ENCODE measurements at regions not wholly inside any gene's neighbourhood (a gene's known extent, or its start where the extent isn't known, plus 50 kb on each side); places are given as distances from the start of the nearest gene placed in this dataset.
"Not testable (repeated sequence)": the region's sequence is repeated elsewhere in the genome, so short reads cannot be mapped to it uniquely, and the experiment has no call there.

DNA sequence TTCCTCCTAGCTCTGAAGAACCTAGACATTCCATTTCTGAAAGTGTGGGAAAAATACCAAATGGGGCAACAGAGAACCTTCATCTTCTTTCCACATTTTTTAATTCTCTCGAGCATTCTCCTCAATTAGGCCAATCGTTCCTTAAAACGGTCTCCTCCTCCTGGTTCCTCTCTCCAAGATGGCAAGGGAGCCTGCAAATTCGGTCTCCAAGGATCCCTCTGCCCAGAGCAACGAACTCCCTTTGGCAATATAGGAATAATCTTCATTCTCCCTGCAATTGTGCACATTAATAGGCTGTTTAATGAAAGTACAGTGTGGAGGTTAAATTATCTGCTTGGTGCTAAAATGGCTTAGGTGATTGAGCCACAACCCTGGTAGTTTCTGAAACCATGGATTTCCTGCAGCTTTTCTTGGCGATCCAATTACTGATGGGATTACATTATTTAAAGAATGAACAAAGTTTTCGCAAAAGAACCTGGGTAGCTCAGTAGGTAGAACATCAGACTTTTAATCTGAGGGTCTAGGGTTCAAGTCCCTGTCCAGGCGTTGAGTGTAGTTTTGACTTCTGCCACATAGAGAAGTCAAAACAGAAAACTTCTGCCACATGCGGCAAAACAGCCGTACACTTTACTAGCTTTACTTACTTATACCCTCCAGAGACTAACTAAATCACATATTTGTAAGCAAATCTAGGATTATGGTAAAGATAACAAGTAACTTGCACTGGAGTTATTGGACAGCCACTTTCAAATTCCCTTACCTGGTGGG lies 102.9 kb upstream of the ZNF184 start:
- DNase-seq: no peak

DNA sequence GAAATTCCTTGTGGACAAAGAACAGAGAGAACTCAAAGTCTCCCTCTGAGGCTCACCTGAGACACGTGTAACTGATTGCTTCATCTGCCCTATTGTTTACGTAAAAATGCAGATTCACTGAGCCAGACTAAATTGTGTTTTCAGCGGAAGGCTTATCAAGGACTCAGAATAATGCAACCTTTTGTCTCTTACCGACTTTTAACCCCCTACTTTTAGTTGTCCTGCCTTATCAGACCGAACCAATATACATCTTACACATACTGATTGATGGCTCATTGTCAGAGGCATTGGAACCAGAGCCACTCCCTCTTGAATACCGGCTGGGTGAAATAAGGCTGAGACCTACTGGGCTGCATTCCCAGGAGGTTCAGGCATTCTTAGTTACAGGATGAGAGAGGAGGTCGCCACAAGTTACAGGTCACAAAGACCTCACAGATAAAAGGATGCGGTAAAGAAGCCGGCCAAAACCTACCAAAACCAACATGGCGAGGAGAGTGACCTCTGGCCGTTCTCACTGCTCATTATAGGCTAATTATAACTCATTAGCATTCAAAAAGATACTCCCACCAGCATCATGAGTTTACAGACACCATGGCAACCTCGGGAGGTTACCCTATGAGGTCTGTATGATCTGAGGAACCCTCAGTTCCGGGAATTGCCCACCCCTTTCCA lies 95.5 kb upstream of the ZNF184 start:
- DNase-seq: no peak

- no peak for DNase-seq
Observed at GRCh38 chr6:27565839-27566779, 93.2 kb upstream of the ZNF184 start.

DNA sequence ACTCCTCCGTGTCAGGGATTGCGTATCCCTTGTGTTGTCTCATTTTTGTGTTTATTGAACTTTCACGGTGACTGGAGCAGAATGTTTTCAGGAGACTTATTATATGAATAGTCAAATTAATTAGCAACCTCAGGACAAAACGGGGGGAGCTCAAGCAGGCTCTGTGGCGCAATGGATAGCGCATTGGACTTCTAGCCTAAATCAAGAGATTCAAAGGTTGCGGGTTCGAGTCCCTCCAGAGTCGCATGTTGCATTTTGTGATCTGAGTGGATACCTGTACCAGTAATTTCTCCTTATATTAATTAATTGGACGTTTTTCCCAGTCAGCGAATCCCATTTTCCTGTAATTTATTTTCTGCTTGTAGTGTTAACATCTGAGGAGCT lies 89.1 kb upstream of the ZNF184 start:
- no peak for DNase-seq

DNA sequence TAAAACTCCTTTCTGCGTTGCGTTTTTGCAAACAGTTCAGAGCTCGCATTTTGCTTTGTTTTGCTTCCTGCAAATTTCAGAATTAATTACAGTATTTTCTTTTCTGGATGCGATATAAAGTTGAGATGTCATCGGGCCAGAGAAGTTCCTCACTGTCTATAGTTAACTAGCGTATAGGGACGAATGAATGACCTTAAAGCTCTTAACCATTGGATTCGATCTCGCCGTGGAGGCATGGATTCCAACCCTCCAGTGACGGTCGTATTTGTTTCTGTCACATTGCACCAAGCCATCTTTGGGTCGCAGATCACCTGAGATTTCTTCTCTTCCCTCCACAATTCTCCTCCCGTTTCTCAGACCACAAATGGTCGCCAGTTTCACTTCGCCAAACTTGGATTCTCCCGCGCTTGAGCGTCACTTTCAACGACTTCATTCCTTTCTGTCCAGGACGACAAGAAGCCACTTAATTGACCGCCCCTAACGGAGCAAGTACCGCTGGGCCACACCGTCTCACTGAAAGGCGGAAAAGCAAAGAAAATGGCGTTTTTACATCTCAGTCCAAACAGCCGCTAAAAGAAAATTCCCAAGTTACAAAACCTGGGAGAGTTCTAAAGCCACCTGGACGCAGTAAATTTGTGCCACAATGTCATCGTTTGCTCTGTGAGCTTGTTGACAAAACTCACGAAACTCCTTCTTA lies 85.3 kb upstream of the ZNF184 start:
- DNase-seq: no peak

DNA sequence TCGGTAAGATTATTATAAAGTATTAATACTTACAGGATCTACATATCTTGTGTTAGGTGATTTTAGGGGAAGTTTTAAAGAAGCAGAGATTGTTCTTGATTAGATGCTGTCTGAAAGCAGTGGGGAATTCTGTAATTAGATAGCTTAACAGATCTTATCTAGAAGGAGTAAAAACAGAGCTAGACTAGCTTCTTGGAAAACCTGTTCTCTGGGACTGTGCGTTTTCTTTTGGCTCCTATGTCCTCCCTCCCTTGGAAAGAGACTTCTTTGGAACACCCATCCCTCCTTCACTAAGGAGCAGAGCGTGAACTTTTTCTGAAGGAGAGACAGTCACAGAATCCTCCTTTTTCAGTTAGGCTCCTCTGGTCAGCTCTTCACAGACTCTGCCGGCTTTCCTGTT lies 83.5 kb upstream of the ZNF184 start:
- DNase-seq: no peak

- DNase-seq: no peak
Observed at GRCh38 chr6:27553123-27553904, 80.4 kb upstream of the ZNF184 start.

GRCh38 chr6:27551607-27552006 lies 78.7 kb upstream of the ZNF184 start:
- DNase-seq: no peak

DNA sequence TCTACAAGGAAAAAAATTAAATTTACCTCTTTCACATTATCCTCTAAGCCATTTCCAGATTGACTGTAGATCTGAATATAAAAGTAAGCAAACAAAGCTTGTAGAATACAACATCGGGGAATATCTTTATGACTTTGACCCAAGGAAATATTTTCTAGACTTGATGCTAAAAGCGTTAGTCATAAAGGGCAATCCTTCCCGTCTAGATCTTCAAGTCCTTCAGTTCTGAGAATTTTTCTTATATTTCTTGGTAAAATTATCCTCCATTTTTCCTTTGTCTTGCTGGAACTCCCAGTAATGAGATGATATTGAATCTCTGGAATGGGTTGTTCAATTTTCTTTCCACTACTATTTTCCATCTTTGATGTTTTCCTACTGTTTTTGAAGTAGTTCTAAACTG lies 77.8 kb upstream of the ZNF184 start:
- no peak for DNase-seq

DNA sequence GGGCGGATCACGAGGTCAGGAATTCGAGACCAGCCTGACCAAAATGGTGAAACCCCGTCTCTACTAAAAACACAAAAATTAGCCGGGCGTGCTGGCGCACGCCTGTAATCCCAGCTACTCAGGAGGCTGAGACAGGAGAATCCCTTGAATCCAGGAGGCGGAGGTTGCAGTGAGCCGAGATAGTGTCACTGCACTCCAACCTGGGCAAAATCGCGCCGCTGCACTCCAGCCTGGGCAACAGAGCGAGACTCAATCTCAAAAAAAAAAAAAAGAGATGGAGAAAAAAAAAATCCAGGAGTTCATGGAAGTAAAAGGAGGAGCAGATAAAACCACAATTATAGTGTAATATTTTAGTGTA lies 76.3 kb upstream of the ZNF184 start:
- DNase-seq: not testable (repeated sequence)

DNA sequence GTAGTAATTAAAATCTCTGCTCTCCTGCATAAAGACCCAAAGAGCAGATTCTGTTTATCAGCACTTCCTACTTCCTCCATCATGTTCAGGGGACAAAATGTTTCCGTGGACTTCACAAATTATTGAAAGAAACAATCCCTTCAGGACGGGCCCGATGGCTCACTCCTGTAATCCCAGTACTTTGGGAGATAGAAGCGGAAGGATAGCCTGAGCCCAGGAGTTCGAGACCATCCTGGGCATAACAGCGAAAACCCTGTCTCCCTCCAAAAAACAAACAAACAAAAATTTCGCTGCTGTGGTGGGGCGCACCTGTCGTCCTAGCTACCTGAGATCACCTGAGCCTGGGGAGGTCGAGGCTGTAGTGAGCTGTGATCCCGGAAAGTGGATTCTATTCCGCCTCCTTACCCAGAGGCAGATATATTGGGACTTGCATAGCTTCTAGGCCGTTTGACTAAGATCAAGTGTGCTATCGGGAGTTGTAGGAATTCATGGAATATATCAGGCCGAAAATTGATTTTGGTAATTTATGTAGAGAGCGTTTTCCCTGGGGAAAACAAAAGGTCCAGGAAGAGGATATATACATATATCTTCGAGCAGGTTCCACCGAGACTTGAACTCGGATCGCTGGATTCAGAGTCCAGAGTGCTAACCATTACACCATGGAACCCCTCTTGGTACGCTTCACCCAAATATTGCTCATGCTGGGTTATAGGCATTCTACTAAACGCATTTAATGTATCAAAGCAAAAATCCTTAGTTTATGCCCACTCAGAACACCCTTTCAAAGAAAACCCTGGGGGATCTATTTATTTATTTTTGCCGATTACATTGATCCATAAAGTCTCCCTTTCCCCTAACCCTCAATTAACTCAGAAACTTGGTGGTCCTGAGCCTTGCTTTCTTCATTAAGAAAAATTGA lies 74.5 kb upstream of the ZNF184 start:
- DNase-seq: peak; percentile 53

DNA sequence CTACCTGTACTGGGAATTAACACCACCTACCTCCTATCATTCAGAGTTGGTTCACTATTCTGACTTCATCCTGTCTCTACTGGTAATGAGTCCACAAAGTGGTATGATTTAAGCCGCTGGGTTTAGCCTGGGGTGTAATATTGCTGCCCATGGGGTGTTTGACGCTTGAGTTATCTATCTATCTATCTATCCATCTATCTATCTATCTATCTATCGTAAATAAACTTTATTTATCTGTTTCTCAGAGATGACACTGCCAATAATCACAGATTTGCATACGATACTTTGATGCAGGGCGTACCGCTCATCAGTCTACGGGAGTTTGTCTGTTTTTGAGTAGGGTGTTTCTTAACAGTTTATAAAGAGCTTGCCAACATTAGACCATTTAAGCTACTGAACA lies 73.6 kb upstream of the ZNF184 start:
- no peak for DNase-seq

GRCh38 chr6:27545271-27546046 lies 72.6 kb upstream of the ZNF184 start:
- no peak for DNase-seq

- no peak for DNase-seq
Observed at GRCh38 chr6:27544612-27545260, 71.8 kb upstream of the ZNF184 start.

DNA sequence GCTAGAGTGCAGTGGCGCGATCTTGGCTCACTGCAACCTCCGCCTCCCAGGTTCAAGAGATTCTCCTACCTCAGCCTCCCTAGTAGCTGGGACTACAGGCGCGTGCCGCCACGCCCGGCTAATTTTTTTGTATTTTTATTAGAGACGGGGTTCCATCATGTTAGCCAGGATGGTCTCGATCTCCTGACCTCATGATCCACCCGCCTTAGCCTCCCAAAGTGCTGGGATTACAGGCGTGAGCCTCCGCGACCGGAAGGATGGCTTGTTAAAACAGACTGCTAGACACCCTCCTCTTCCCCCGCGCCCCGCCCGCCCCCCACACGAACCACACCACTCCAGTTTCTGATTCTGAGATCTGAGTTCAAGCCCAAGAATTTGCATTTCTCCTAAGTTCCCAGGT lies 71.2 kb upstream of the ZNF184 start:
- not testable (repeated sequence) for DNase-seq

DNA sequence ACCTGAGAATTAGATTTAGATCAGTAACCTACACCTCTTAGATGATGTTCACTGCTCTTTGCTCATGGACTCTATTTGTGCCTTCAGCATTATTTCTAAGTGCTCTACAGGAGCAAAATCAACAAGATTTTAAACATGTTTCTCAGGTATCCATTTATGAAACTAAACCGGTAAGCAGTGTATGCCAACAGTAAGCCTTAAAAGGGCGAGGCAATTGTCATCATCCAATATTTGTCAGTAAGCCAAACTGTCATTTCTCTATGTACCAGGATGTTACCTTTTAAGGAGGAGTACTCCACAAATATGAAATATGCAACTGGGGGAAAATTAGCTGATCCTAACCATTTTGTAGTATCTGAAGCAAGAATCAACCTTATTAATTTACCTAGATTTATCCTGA lies 69.6 kb upstream of the ZNF184 start:
- DNase-seq: peak; percentile 39

- DNase-seq: no peak
Observed at GRCh38 chr6:27541933-27542297, 69.0 kb upstream of the ZNF184 start.

GRCh38 chr6:27541212-27541932 lies 68.5 kb upstream of the ZNF184 start:
- no peak for DNase-seq

GRCh38 chr6:27539551-27539950 lies 66.6 kb upstream of the ZNF184 start:
- no peak for DNase-seq

Measured in NCI-H2081 treated with DMSO at 0.1 percent for 48 hours (cell line).